IgD-negative memory B cell (primary cell): ENCODE measurements at regions not wholly inside any gene's neighbourhood (a gene's known extent, or its start where the extent isn't known, plus 50 kb on each side); places are given as distances from the start of the nearest gene placed in this dataset.

Source experiments
- H3K27ac Mint-ChIP-seq, 3 donors: one replicate each; pipeline ENCODE4 v1.8.0; 2020 to 2022; ENCODE audit warnings: mild to moderate bottlenecking in 3 of 3, mixed read lengths in 3 of 3, moderate library complexity in 1 of 3
- H3K27me3 Mint-ChIP-seq: one replicate; pipeline ENCODE4 v1.8.0; 2021; ENCODE audit warnings: mixed read lengths
- H3K36me3 Mint-ChIP-seq: one replicate; pipeline ENCODE4 v1.8.0; 2020; ENCODE audit warnings: mild to moderate bottlenecking, mixed read lengths
- H3K4me1 Mint-ChIP-seq, 3 donors: one replicate each; pipeline ENCODE4 v1.8.0; 2020 to 2022; ENCODE audit warnings: mixed read lengths in 3 of 3, mild to moderate bottlenecking in 1 of 3
- H3K4me3 Mint-ChIP-seq, 4 donors: one replicate each; pipeline ENCODE4 v1.8.0; 2020 to 2022; ENCODE audit warnings: mild to moderate bottlenecking in 4 of 4, mixed read lengths in 4 of 4, moderate library complexity in 3 of 4
- H3K9me3 Mint-ChIP-seq, 3 donors: one replicate each; pipeline ENCODE4 v1.8.0; 2020 to 2021; ENCODE audit warnings: mixed read lengths in 3 of 3, mild to moderate bottlenecking in 1 of 3

DNA sequence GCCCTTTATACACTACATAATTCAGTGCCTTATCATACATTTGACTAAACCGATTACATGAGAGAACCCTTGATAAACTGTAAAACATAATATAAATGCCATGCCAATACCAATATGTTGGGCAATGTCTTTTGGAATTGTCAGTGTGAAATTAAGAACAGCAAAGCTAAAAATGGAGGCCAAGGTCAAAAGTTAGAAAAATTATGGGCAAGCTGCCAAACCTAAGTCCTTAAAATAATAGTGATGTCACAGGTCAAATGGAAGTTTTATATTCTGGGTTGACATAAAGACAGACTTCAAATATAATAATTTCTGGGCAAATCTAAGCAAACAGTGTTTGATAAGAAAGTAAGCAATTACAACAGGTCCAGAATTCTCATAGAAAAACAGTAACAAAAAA is 696.7 kb downstream of the RNF144B start:
- H3K27me3 Mint-ChIP-seq, result no peaks in the 10 kb centered on the region
- H3K4me3 Mint-ChIP-seq, result no peak overlapping the region
- no peaks in the 10 kb centered on the region for H3K4me1 Mint-ChIP-seq
- H3K9me3 Mint-ChIP-seq, result peaks cover 2 to 17% (median 2%) of the 10 kb centered on the region in 3 donors
- no peak overlapping the region for H3K27ac Mint-ChIP-seq
- no peaks in the 10 kb centered on the region for H3K36me3 Mint-ChIP-seq

DNA sequence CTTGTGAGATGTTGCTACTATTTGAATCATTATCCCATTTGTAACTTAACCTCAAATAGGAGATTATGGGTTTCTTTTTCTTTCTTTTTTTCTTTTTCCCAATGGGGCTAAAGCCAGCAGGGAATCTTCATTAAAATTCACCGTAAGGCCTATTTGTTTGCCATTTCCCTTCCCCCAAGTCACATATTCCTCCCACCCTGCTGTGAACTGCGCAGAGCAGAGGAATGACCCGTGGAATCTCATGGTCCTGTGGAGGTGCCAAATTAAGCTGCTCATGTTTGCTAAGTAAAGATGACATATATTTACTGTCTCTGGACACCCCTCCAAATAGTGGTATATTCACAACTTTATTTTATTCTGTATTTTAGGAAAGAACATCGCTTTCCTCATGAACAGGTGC is 699.3 kb downstream of the RNF144B start:
- no peaks in the 10 kb centered on the region for H3K4me1 Mint-ChIP-seq
- H3K4me3 Mint-ChIP-seq, result no peak overlapping the region
- H3K9me3 Mint-ChIP-seq, result peaks cover 0 to 18% (median 0%) of the 10 kb centered on the region in 3 donors
- H3K36me3 Mint-ChIP-seq, result no peaks in the 10 kb centered on the region
- no peaks in the 10 kb centered on the region for H3K27me3 Mint-ChIP-seq
- no peak overlapping the region for H3K27ac Mint-ChIP-seq

DNA sequence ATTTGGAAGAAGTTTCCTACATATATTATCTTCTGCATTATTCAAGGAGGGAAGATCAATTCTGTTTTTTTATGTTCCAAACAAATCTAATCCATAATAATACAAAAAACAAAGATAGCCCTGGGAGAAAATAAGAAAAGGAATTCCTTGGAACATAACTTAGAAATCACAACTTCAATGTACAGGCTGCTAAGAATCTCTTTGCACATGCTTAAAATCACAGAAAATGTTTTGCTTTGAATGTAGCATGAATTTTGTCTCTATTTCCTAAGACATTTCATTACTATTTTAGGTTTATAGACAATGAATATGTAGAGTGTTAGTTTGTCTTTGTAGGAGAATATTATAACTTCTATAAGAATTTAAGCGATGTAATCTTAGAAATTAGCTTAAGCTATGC is 700.1 kb downstream of the RNF144B start:
- no peaks in the 10 kb centered on the region for H3K36me3 Mint-ChIP-seq
- no peaks in the 10 kb centered on the region for H3K27me3 Mint-ChIP-seq
- H3K27ac Mint-ChIP-seq, result no peak overlapping the region
- no peak overlapping the region for H3K4me3 Mint-ChIP-seq
- peaks cover 0 to 18% (median under 1%) of the 10 kb centered on the region in 3 donors for H3K9me3 Mint-ChIP-seq
- H3K4me1 Mint-ChIP-seq, result no peaks in the 10 kb centered on the region

DNA sequence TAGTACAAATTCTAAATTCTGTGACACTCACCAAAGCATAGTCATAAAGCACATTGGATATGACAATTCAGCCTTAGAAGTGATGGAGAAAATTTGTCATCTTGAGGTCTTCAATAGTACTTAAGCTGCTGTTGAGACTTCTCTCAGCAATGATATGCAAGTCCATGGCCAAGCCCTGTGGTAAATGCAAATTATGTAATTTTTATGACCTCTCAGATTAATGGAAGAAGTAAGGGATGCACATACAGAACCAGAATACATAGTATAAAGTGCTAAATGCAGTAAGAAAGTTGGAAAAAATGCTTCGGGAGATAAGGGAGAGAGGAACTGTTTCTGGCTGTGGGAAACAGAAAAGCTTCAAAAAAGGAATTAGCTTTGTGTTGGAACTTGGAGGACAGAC is 700.7 kb downstream of the RNF144B start:
- no peaks in the 10 kb centered on the region for H3K4me1 Mint-ChIP-seq
- H3K27ac Mint-ChIP-seq, result no peak overlapping the region
- H3K27me3 Mint-ChIP-seq, result no peaks in the 10 kb centered on the region
- peaks cover 0 to 18% (median 2%) of the 10 kb centered on the region in 3 donors for H3K9me3 Mint-ChIP-seq
- no peak overlapping the region for H3K4me3 Mint-ChIP-seq
- H3K36me3 Mint-ChIP-seq, result no peaks in the 10 kb centered on the region

DNA sequence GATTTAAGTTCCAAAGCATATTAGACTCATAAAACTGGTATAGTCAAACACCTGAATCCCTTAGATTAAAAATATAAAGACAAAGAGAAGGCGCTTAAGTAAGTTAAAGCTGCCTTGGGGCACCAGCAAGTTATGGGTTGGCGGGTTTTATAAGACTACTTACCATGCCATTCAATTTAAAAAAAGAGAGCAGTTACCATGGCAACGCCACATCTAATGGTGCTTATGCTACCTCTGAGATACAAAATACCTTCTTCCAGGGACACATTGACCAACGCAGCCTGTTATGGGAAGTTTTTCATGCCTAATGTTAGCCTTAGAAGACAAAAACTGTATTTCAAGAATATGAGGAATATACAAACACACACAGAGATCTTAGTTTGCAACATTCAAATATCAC is 713.6 kb downstream of the RNF144B start:
- no peak overlapping the region for H3K4me3 Mint-ChIP-seq
- peaks cover 5% of the 10 kb centered on the region in 3 donors for H3K9me3 Mint-ChIP-seq
- no peak overlapping the region for H3K27ac Mint-ChIP-seq
- H3K36me3 Mint-ChIP-seq, result no peaks in the 10 kb centered on the region
- no peaks in the 10 kb centered on the region for H3K4me1 Mint-ChIP-seq
- H3K27me3 Mint-ChIP-seq, result no peaks in the 10 kb centered on the region

DNA sequence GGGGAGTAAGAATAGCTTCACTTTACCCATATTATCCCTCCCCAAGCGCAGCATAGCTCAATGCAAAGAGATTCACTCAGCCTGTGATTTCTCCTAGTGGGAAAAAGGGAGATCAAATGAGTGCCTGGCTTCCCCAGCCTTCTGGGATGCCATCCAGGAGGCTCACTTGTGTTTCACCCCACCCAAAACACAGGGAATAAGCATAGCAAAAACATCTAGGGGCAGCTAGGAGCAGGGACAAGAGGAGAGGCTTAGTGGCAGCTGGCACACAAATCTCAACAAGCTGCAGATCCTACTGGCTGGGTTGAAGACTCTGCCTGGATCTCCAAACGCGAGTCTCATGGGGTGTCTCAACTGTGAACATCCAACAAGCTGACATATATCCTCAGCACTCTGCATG is 715.8 kb downstream of the RNF144B start:
- Mint-ChIP-seq H3K27ac (no peak overlapping the region), H3K4me1 (no peaks in the 10 kb centered on the region), H3K4me3 (no peak overlapping the region), H3K9me3 (peaks cover 5 to 16% (median 7%) of the 10 kb centered on the region in 3 donors), H3K27me3 (no peaks in the 10 kb centered on the region), H3K36me3 (no peaks in the 10 kb centered on the region)

DNA sequence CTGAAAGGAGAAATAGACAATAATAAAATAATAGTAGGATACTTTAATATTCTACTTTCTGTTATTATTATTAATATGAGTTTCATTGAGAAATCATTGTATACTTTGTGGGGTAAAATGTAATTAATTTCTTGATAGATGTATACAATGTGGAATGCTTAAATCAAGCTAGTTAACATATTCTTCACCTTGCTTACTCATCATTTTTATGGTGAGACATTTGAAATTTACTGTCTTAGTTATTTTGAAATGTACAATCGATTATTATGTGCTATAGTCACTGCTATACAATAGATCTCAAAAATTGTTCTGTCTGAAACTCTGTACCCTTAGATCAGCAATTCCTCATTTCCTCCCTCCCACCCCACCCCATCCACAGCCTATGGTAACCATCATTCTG is 720.3 kb downstream of the RNF144B start:
- H3K4me1 Mint-ChIP-seq, result no peaks in the 10 kb centered on the region
- peaks cover 7 to 37% (median 8%) of the 10 kb centered on the region in 3 donors for H3K9me3 Mint-ChIP-seq
- H3K27me3 Mint-ChIP-seq, result no peaks in the 10 kb centered on the region
- H3K36me3 Mint-ChIP-seq, result no peaks in the 10 kb centered on the region
- no peak overlapping the region for H3K4me3 Mint-ChIP-seq
- no peak overlapping the region for H3K27ac Mint-ChIP-seq

DNA sequence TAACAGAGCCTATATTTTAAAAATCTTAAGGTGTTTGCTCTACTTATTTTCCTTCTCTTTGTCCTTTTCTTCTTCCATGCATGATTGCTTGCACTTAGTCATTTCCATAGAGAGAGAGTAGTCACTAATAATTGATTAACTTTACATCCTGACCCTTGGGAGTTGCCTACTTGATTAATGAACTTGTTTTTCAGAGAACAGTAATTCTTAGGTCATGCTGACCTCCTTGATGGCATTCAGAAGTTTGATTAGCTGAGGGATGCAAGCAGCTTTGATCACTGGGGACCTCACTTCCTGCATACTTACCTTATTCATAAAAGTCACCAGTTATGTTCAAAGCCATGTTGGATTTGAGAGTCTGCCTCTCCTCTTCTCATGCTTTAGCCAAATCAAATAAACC is 715.6 kb upstream of the ID4 start:
- Mint-ChIP-seq H3K36me3 (no peaks in the 10 kb centered on the region), H3K4me1 (no peaks in the 10 kb centered on the region), H3K4me3 (no peak overlapping the region), H3K27ac (no peak overlapping the region), H3K9me3 (peaks cover 4 to 12% (median 5%) of the 10 kb centered on the region in 3 donors), H3K27me3 (no peaks in the 10 kb centered on the region)

DNA sequence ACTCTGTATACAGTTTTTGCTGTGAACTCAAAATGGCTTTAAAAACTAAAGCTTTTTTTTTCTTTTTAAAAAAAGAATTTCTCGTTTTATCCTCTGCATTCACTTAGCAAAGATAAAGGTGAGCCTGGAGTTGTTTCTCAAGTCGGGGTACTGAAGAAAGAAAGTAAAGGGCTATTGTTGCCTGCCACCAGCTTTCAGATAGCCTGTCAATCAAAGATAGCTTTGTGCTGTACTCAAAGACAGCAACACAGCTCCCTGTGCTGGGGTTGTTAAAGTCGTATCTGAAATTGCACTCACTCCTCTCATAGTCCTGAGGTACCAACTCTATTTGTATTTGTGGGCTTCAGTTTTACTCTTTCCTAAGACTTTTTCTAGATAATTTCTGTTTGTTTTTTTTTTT is 710.1 kb upstream of the ID4 start:
- no peaks in the 10 kb centered on the region for H3K27me3 Mint-ChIP-seq
- H3K36me3 Mint-ChIP-seq, result no peaks in the 10 kb centered on the region
- peaks cover 4 to 13% (median 5%) of the 10 kb centered on the region in 3 donors for H3K9me3 Mint-ChIP-seq
- H3K27ac Mint-ChIP-seq, result no peak overlapping the region
- H3K4me3 Mint-ChIP-seq, result no peak overlapping the region
- H3K4me1 Mint-ChIP-seq, result no peaks in the 10 kb centered on the region

DNA sequence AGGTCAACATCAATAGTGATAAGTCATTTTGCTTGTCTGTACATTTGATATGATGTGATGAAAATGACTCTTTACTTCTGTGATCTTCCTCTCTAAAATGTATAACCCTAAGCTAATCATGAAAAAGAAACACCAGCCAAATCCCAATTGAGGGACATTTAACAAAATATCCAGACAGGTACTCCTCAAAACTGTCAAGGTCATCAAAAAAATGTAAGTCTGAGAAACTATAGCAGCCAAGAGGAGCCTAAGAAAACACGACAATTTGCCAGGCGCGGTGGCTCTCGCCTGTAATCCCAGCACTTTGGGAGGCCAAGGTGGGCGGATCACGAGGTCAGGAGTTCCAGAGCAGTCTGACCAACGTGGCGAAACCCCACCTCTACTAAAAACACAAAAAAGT is 708.5 kb upstream of the ID4 start:
- Mint-ChIP-seq H3K9me3 (peaks cover 3 to 20% (median 5%) of the 10 kb centered on the region in 3 donors), H3K4me3 (no peak overlapping the region), H3K36me3 (no peaks in the 10 kb centered on the region), H3K27me3 (no peaks in the 10 kb centered on the region), H3K4me1 (no peaks in the 10 kb centered on the region), H3K27ac (no peak overlapping the region)

DNA sequence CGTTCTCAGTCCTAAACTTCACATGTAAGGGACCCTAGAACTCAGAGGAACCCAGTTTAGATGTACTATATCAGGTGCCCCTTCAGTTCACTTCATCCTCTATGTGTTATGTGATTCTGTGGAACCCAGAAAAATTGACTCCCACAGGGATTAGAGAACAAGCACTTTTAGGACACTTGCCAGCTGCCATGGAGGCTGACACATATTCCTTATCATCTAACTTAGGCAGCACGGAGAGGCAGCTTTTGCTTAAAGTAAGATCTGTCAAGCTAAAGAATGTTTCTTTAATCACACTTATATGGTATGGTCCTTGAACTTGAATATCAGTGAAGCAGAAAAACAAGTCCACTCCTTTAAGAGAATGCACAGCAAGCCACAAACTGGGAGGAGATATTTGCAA is 701.5 kb upstream of the ID4 start:
- no peak overlapping the region for H3K4me3 Mint-ChIP-seq
- no peaks in the 10 kb centered on the region for H3K27me3 Mint-ChIP-seq
- no peak overlapping the region for H3K27ac Mint-ChIP-seq
- H3K9me3 Mint-ChIP-seq, result peaks cover 3 to 24% (median 8%) of the 10 kb centered on the region in 3 donors
- peaks cover 0 to 1% (median 0%) of the 10 kb centered on the region in 3 donors for H3K4me1 Mint-ChIP-seq
- peaks cover 1% of the 10 kb centered on the region for H3K36me3 Mint-ChIP-seq

DNA sequence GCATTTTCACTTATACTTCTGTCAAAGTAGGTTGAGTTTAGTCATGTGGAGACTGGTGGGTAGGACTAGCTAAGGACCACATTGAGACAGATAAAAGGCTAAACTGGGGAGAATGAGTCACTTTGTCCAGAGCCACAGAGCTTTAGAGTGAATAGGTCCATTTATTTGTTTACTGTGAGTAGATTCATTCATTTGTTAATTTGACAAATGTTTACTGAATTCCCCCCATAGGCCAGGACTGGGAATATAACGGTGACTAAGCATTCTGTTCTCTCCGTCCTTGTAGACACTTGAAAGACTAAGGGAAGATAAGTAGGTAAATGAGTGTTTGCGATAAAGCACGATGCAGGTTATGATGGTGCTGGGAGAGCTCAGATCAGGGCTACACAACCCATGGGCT is 699.7 kb upstream of the ID4 start:
- Mint-ChIP-seq H3K27ac (no peak overlapping the region), H3K27me3 (no peaks in the 10 kb centered on the region), H3K9me3 (peaks cover 3 to 24% (median 8%) of the 10 kb centered on the region in 3 donors), H3K4me3 (no peak overlapping the region), H3K36me3 (peaks cover 1% of the 10 kb centered on the region), H3K4me1 (peaks cover 0 to 1% (median 0%) of the 10 kb centered on the region in 3 donors)

DNA sequence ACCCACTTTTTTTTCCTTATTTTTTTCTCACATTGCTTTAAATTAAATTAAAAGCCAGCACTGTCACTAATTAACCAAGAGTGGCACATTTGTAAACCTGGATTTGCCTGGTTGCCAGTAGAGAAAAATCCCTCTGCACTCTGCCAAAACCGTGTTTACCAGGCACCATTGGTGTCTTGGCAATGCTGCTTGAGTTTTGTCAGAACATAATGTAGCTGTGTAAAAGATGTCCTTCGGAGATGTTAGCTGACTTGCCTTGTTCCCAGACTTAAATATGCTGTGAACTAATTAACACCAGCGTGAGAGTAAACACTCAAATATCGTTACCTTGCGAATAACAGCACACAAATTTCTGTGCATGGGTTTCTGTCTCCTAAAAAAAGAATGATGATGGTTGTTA is 694.9 kb upstream of the ID4 start:
- H3K9me3 Mint-ChIP-seq, result peaks cover 2 to 10% (median 2%) of the 10 kb centered on the region in 3 donors
- H3K36me3 Mint-ChIP-seq, result no peaks in the 10 kb centered on the region
- H3K4me1 Mint-ChIP-seq, result peaks cover 0 to 1% (median 0%) of the 10 kb centered on the region in 3 donors
- H3K4me3 Mint-ChIP-seq, result no peak overlapping the region
- no peaks in the 10 kb centered on the region for H3K27me3 Mint-ChIP-seq
- no peak overlapping the region for H3K27ac Mint-ChIP-seq

DNA sequence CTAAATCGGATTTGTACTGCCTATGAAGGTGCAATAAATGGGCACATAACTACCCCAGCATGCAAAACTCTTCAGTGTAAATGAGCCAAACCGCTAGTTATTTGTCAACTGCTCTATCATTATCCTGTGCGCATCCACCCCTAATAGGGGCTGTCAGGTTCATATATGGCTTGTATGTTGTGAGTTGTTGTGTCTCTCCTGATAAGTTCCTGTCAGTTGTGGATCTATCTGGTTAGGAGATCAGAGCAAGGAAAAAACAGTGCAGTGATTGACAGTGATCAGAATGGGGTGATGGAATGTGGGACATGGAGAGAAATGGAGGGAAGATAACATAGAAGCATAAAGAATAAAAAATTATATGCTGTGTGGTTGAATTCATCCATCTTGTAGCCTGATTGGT is 686.9 kb upstream of the ID4 start:
- Mint-ChIP-seq H3K4me1 (no peaks in the 10 kb centered on the region), H3K36me3 (no peaks in the 10 kb centered on the region), H3K27me3 (no peaks in the 10 kb centered on the region), H3K27ac (no peak overlapping the region), H3K9me3 (peaks cover 4 to 12% (median 10%) of the 10 kb centered on the region in 3 donors), H3K4me3 (no peak overlapping the region)

DNA sequence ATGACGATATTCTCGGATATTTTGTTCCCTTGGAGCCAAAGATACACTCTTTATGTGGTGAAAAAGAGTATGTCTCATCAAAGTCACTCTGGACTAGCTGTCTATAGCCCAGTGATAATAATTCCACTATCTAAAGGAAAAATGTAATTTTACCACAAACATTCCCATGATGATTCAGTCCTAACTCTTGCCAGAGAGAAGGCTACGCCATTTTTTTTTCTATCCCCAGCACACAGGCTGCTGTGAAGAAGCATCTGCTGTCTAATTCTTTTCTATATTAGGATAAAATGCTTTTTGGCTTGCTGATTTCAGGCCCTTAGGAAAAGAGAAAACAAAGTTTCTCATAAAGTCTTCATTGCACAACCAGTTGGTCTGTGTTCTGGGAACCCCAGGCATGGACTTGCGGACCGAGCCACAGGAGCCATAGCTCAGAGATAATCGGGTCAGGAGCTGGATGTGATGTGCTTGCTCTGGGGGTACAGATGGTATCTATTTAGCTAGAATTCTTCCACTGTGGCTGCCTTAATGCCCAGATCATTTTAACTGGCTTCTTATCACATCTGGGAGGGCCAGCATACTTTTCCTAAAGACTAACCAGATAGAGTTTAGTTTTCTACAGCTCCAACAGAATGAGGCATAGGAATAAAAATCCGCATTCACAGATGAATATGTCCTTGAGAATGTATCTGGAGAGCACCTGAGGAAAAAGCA is 683.7 kb upstream of the ID4 start:
- H3K27ac Mint-ChIP-seq, result no peak overlapping the region
- H3K36me3 Mint-ChIP-seq, result no peaks in the 10 kb centered on the region
- H3K4me3 Mint-ChIP-seq, result no peak overlapping the region
- no peaks in the 10 kb centered on the region for H3K4me1 Mint-ChIP-seq
- no peaks in the 10 kb centered on the region for H3K27me3 Mint-ChIP-seq
- peaks cover 6 to 10% (median 9%) of the 10 kb centered on the region in 3 donors for H3K9me3 Mint-ChIP-seq

DNA sequence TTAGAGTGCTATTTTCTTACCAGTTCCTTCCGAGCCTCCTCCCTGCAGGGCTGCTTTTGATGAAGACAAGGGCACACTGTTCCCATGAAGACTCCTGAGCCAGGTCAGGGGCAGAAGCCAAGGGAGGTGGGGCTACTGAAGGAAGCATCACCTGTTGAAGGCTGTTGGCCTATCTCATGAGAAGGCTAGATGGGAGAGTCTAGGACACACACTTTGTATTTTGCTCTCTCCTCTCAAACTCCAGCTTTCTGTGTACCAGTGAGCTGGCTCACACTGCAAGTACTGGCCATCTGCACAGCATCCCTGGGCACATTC is 683.2 kb upstream of the ID4 start:
- H3K36me3 Mint-ChIP-seq, result no peaks in the 10 kb centered on the region
- H3K9me3 Mint-ChIP-seq, result peaks cover 6 to 10% (median 9%) of the 10 kb centered on the region in 3 donors

More for the DNA sequence above, 683.2 kb upstream of the ID4 start:
- Mint-ChIP-seq H3K4me1 (no peaks in the 10 kb centered on the region), H3K27ac (no peak overlapping the region), H3K4me3 (no peak overlapping the region), H3K27me3 (no peaks in the 10 kb centered on the region)
